NCI-H748 (cell line): ENCODE measurements at regions not wholly inside any gene's neighbourhood (a gene's known extent, or its start where the extent isn't known, plus 50 kb on each side); places are given as distances from the start of the nearest gene placed in this dataset.
"Not testable (repeated sequence)": the region's sequence is repeated elsewhere in the genome, so short reads cannot be mapped to it uniquely, and the experiment has no call there.

Experiments
- DNase-seq: peaks from one replicate; lab custom pipeline; 2025; ENCODE audit not compliant: unreplicated experiment; lab: John Stamatoyannopoulos, UW

GRCh38 chr2:17202628-17203027, 315.6 kb downstream of the RAD51AP2 start:
- DNase-seq, result not testable (repeated sequence)

GRCh38 chr2:17199741-17200140, 318.5 kb downstream of the RAD51AP2 start:
- DNase-seq, result no peak

GRCh38 chr2:17196380-17196779, 321.9 kb downstream of the RAD51AP2 start:
- no peak for DNase-seq

- DNase-seq, result no peak
Measured at GRCh38 chr2:17195016-17195415, 323.2 kb downstream of the RAD51AP2 start.

- no peak for DNase-seq
Measured at GRCh38 chr2:17194083-17194482, 324.2 kb downstream of the RAD51AP2 start.

GRCh38 chr2:17193433-17193890, 324.8 kb downstream of the RAD51AP2 start:
- DNase-seq, result not testable (repeated sequence)

GRCh38 chr2:17191223-17191622, 327.0 kb downstream of the RAD51AP2 start:
- DNase-seq, result no peak

- no peak for DNase-seq
Measured at GRCh38 chr2:17190527-17190926, 327.7 kb downstream of the RAD51AP2 start.

- DNase-seq, result no peak
Measured at GRCh38 chr2:17188721-17189120, 329.5 kb downstream of the RAD51AP2 start.

GRCh38 chr2:17184512-17184911, 333.7 kb downstream of the RAD51AP2 start:
- DNase-seq, result no peak

GRCh38 chr2:17182399-17182798, 335.8 kb downstream of the RAD51AP2 start:
- no peak for DNase-seq

- peak; percentile 75 for DNase-seq
Measured at GRCh38 chr2:17181051-17181752, 337.0 kb downstream of the RAD51AP2 start.

GRCh38 chr2:17179145-17179808, 339.0 kb downstream of the RAD51AP2 start:
- DNase-seq, result no peak

GRCh38 chr2:17177088-17177487, 341.2 kb downstream of the RAD51AP2 start:
- DNase-seq, result no peak

- DNase-seq, result peak; percentile 56
Measured at GRCh38 chr2:17171446-17172049, 346.7 kb downstream of the RAD51AP2 start.

- DNase-seq, result peak; percentile 65
Measured at GRCh38 chr2:17166506-17166905, 351.7 kb downstream of the RAD51AP2 start.

- no peak for DNase-seq
Measured at GRCh38 chr2:17164550-17164949, 353.7 kb downstream of the RAD51AP2 start.

GRCh38 chr2:17163638-17164037, 354.6 kb downstream of the RAD51AP2 start:
- no peak for DNase-seq

GRCh38 chr2:17162713-17163112, 355.5 kb downstream of the RAD51AP2 start:
- peak; percentile 83 for DNase-seq

GRCh38 chr2:17160594-17160993, 357.6 kb downstream of the RAD51AP2 start:
- no peak for DNase-seq

GRCh38 chr2:17156086-17156485, 362.2 kb downstream of the RAD51AP2 start:
- DNase-seq, result no peak

GRCh38 chr2:17149945-17150344, 368.3 kb downstream of the RAD51AP2 start:
- no peak for DNase-seq
